GM12874 (cell line): ENCODE measurements at regions not wholly inside any gene's neighbourhood (a gene's known extent, or its start where the extent isn't known, plus 50 kb on each side); places are given as distances from the start of the nearest gene placed in this dataset.

ENCODE experiments used
- TF ChIP-seq, protein P1 (sequence below): IDR thresholded peaks from 2 replicates; pipeline ENCODE4 v1.5.1; 2011; ENCODE audit warnings: low read depth, mild to moderate bottlenecking, control low read depth, low read length, moderate library complexity; ENCODE audit not compliant: insufficient read depth

DNA sequence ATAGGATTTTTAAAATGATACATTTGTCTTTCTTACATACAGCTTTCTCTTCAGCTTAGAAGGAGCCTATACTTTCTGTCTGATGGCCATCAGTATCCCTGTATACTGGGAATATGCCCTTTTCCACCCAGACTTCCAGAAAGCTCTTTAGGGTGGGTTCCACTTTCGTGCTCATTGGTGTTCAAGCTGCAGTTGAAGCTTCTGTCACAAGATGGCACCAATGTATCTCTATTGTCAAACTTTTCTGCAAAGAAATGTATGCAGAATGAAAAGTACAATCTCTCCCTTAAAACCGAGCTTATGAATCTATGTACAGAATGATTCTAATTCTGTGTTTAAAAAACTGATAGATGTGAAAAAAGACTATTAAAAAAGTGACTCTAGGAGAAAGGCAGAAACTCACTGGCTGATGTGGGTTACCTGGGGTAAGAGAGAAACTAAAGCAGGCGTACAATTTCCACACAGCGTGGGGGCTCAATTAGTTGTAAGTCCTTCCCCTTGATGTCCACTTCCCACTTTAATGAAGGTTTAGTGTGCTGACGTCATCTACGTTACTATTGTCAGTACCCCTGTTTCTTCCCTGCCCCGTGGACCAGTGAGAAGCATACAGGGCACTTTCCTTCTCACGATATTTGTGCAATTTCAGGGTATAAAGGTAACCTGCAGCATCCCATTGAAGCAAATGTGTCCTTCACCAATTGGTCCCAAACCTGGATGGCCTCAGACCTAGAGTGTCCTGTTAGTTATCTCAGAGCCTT lies 57.3 kb upstream of the TCEAL2 start:
- TF ChIP-seq, protein P1, sequence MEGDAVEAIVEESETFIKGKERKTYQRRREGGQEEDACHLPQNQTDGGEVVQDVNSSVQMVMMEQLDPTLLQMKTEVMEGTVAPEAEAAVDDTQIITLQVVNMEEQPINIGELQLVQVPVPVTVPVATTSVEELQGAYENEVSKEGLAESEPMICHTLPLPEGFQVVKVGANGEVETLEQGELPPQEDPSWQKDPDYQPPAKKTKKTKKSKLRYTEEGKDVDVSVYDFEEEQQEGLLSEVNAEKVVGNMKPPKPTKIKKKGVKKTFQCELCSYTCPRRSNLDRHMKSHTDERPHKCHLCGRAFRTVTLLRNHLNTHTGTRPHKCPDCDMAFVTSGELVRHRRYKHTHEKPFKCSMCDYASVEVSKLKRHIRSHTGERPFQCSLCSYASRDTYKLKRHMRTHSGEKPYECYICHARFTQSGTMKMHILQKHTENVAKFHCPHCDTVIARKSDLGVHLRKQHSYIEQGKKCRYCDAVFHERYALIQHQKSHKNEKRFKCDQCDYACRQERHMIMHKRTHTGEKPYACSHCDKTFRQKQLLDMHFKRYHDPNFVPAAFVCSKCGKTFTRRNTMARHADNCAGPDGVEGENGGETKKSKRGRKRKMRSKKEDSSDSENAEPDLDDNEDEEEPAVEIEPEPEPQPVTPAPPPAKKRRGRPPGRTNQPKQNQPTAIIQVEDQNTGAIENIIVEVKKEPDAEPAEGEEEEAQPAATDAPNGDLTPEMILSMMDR, result peak; percentile 36; the same call in 1 of the 2 replicates

DNA sequence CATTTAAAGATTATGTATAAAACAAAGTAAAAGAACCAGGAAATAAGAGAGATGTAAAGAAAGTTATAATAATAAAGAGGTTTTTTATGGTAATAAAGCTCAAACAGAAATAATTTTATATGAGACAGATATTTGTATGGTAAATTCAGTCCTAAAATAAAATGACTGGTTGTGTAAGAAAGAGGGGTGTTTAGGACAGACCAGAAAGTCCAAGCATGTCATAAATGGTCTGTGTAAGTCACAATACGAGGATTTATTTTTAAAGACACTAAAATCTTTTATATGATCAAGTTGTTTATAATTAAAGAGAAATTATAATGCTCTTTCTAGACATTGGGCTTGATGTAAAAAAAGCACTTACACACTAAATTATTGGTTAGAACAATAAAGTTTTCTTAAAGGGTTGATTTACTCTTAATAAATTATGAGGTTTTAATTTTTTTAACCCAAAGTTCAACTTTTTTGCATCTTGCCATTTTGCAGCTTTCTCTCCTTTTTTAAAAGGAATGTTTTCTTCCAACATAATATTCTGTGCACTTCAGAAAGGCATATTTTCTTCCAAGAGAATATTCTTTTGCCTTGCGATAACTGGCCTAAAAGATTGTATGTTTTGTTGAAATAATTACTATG lies 61.9 kb upstream of the TCEAL2 start:
- TF ChIP-seq, protein P1, result no peak

DNA sequence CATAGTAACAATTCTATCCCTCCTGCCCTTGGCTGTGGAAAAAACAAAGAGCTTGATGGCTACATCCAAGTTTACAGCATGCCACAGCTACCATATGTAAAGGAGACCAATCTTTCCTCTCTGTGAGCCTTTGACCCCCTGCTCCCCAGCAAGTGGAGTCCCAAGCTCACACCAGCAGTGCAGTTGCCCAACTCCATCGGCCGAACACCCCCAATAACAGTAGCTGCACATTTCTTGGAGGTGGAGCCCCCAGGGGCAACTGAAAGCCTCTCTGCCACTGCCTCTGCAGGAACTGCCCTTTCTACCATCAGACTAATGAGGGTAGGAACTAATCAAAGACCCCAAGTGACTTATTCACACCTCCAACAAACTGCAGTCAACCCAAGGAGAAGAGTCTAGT lies 81.0 kb upstream of the TCEAL2 start:
- TF ChIP-seq, protein P1, result no peak

DNA sequence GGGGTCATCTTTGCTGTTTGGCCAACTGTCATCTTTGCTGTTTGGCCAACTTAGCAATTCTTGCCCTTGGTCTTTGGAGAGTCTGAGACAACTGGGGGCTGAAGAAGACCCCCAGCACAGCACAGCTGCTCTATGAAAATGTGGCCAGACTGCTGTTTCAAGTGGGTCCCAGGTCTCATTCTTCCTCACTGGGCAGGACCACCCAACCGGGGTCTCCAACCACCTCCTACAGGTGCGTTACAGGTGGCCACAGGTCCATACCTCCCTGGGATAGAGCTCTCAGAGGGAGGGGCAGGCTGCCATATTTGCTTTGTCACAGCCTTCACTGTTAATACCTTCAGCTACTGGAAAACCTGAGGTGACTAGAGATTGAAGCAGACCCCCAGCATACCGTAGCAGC lies 82.1 kb upstream of the TCEAL2 start:
- TF ChIP-seq, protein P1, result no peak

DNA sequence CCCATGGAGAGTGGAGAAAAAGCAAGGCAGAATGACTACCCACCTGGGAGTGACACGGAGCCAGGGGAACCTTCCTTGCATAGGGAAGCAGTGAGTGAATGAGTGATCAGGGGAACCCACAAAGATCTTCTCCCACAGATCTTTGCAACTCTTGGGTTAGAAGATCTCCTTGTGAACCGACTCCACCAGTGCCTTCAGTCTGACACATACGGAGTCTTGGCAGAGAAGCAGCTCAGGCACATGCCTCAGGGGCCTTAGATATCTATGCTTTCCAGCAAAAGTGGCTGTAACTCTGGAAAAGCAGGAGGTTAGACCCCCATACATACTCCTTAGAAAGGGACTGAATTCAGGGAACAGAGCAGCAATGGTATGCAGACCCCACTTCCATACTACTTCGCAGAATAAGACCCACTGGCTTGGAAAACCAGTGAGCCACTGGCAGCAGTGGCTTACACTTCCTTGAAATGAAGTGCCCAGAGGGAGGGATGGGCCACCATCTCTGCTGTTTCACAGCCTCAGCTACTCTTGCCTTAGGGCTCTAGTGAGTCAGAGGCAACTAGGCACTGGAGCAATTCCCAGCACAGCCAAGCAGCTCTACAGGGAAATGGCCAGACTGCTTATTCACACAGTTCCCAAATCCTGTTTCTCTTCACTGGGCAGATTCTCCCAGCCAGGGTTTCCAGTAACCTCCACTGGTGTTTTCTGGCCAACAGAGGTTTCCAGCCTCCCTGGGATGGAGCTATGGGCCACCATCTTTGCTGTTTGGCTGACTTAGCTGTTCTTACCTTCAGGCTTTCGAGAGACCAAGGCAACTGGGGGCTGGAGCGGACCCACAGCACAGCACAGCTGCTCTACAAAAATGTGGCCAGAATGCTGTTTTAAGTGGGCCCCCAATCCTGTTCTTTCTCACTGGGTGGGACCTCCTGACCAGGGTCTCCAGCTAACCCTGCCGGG lies 82.8 kb upstream of the TCEAL2 start:
- TF ChIP-seq, protein P1, result no peak

DNA sequence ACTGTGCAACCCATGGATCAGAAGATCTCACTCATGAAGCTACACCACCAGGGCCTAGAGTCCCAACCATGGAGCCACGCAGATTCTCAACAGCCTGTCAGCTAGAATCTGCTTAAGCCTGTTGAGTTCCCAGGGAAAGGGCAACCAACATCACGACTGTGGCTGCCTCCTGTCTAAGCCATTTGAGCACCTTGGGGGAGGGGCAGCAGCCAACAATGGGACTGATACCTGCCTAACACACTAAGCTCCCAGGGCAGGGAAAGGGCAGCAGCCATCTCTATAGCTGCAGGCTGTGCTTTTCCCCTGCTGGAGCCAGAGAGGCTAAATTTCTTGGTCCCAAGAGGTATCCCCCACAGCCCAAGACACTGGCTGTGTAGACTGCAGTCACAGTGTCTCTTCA lies 96.5 kb upstream of the TCEAL2 start:
- TF ChIP-seq, protein P1, result no peak

DNA sequence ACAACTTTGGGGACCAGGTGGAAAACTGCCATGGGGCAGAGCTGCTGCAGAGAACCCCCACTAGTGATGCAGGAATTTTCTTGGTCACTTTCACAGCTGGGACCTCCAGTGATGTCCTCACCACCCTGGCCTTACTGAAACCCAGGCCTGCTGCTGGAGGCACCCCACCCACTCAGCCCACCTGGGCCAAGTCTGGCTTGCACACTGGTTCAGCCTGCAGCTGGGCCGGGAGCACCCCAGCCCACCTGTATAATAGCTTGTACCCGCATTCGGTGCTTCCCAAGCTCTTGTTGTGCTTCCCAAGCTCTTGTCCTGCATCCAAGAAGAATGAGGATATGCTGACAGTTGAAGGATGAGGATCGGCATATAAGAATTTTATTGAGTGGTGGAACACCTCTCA lies 86.4 kb upstream of the ZMAT1 start:
- TF ChIP-seq, protein P1, result no peak
